ENCODE measurements at regions not wholly inside any gene's neighbourhood (a gene's known extent, or its start where the extent isn't known, plus 50 kb on each side); places are given as distances from the start of the nearest gene placed in this dataset.

DNA sequence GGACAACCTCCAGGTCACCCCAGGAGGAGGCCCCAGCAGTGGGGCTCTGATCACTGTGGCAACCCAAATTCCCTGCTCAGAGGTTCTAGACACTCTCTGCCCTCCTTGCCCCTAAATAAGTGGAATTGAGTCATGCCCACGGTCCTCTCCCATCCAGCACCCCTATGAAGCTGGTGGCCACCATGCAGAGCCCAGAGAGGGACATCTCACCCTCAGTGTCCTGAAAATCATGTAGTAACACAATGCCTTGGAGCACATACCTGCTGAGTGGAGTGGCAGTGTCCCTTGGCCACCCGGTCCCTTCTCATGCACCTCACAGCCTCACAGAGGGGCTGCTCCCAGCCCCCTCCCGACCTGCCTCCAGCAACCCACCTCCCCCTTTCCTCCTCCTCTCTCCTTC, 114.3 kb upstream of the MEF2A start:
- H3K36me3 ChIP-seq (replicated peaks in 1 of 2), result no peaks in the 10 kb centered on the region
- DNase-seq, result peak in 1 of 7 donors; percentile 18
- no peak overlapping the region for H3K4me3 ChIP-seq
- intact Hi-C loops (cut with DNase I), result no loop called here
- TF ChIP-seq POLR2A (IDR thresholded peaks at IDR 0.05), result no peak
- TF ChIP-seq, protein P1, sequence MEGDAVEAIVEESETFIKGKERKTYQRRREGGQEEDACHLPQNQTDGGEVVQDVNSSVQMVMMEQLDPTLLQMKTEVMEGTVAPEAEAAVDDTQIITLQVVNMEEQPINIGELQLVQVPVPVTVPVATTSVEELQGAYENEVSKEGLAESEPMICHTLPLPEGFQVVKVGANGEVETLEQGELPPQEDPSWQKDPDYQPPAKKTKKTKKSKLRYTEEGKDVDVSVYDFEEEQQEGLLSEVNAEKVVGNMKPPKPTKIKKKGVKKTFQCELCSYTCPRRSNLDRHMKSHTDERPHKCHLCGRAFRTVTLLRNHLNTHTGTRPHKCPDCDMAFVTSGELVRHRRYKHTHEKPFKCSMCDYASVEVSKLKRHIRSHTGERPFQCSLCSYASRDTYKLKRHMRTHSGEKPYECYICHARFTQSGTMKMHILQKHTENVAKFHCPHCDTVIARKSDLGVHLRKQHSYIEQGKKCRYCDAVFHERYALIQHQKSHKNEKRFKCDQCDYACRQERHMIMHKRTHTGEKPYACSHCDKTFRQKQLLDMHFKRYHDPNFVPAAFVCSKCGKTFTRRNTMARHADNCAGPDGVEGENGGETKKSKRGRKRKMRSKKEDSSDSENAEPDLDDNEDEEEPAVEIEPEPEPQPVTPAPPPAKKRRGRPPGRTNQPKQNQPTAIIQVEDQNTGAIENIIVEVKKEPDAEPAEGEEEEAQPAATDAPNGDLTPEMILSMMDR (IDR thresholded peaks at IDR 0.05), result no peak
- WGBS, 4 donors, result 66 to 82% (median 78%) methylated on average over 3 of the region's 3 CpGs
- peak overlapping the region in 4 of 5 donors; percentile 2 to 94 (median 70) for H3K27ac ChIP-seq
- peaks cover 6 to 31% of the 10 kb centered on the region in 2 donors for H3K4me1 ChIP-seq (replicated peaks in 1 of 2)
- H3K27me3 ChIP-seq, result peaks cover 9% of the 10 kb centered on the region
- H3K9me3 ChIP-seq (replicated peaks in 1 of 3), result no peaks in the 10 kb centered on the region

DNA sequence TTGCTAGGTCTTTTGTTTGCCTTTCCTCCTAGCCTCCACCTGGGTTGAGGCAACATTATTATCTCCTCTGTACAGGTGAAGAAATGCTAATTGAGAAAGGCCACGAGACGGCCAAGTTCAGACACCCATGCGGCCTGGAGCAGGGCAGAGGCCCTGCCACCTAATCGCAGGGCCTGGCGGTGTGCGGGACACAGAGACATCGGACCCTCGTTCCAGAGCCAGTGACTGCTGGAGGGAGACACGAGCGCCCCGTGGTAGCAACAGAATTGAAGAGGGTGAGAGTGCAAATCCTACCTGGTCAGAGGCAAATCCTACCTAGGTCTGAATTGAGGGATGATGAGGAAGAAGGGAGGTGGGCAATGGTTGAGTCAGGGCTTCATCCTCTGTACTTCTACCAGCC, 113.8 kb upstream of the MEF2A start:
- H3K4me1 ChIP-seq (replicated peaks in 1 of 2), result peaks cover 6 to 31% of the 10 kb centered on the region in 2 donors
- peak in 1 of 7 donors; percentile 12 for DNase-seq
- TF ChIP-seq POLR2A (IDR thresholded peaks at IDR 0.05), result no peak
- TF ChIP-seq, protein P1 (IDR thresholded peaks at IDR 0.05), result no peak
- peaks cover 7% of the 10 kb centered on the region for H3K27me3 ChIP-seq
- no peak overlapping the region for H3K4me3 ChIP-seq
- no peaks in the 10 kb centered on the region for H3K9me3 ChIP-seq (replicated peaks in 1 of 3)
- H3K36me3 ChIP-seq (replicated peaks in 1 of 2), result no peaks in the 10 kb centered on the region
- intact Hi-C loops (cut with DNase I), result no loop called here
- peak overlapping the region in 4 of 5 donors; percentile 54 to 94 (median 75) for H3K27ac ChIP-seq
- WGBS, 4 donors, result 91 to 96% (median 92%) methylated on average over 11 of the region's 11 CpGs

DNA sequence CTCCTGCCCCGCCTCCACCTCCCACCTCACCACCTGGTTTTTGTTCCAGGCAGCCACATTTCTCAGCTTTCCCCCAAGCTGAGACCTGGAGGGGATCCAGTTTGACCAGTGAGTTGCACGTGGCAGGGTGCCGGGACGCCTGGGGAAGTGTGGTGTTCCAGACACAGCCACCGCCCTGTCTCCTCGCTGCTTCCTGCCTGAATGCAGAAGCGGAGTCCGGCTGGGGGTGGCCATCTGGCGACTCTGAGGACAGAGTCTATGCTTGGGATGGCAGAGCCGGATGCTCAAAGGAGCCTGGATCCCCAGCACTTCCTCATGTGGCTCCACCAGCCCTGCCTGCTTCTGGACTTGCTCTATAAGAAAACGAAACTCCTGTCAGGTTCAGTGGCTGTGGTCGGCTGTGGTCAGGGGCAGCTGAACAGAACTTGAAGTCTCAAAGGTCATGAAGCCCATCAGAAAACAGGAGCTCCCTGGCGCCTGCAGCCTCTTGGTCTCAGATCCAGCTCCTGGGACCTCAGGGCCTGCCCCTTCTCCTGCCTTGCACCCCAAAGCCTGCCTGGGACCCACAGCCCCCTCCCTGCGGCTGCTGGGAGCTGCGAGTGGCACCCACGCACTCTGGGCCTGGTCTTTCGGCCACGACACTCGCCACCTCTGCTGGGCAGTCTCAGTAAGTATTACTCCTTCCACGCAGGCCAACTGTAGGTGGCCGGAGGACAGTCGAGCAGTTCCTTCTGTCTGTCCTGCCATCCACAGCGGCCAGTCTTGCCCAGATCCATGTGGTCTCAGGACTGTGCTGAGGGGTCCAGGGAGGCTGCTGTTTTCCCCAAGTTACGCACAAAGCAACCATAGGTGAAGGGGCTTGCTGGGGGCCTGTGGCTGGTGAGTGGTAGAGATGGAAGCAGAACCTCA, 112.8 kb upstream of the MEF2A start:
- intact Hi-C loops (cut with DNase I), result no loop called here
- 61 to 79% (median 69%) methylated on average over 16 to 24 of the region's 24 CpGs for WGBS, 4 donors

DNA sequence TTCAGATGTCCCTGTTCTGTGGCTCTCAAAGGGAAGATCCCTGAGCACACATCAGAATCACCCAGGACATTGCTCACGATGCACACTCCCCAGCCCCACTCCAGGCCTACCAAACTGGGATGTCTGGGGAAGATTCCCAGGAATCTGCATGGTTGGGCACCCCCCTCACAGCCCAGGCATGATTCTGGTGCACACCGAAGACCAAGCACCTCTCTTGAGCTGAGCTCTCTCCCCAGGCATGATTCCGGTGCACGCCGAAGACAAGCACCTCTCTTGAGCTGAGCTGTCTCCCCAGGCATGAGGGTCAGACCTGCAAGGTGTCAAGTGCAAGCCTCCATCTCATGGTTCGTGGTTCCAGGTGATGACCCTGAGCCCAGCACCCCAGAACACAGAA, 112.2 kb upstream of the MEF2A start:
- Histone ChIP-seq H3K4me3 (peak overlapping the region in 1 of 4 donors; percentile 25), H3K9me3 (replicated peaks in 1 of 3) (no peaks in the 10 kb centered on the region), H3K27ac (peak overlapping the region; percentile 46 to 94 (median 83)), H3K27me3 (no peaks in the 10 kb centered on the region), H3K36me3 (replicated peaks in 1 of 2) (no peaks in the 10 kb centered on the region), H3K4me1 (replicated peaks in 1 of 2) (peaks cover 6 to 31% of the 10 kb centered on the region in 2 donors)
- TF ChIP-seq, protein P1 (IDR thresholded peaks at IDR 0.05), result no peak
- peak in 1 of 7 donors; percentile 14 for DNase-seq
- intact Hi-C loops (cut with DNase I), result no loop called here
- WGBS, 4 donors, result 89 to 95% (median 92%) methylated on average over 3 to 6 of the region's 6 CpGs

More for the DNA sequence above, 112.8 kb upstream of the MEF2A start:
- Histone ChIP-seq H3K4me3 (peak overlapping the region in 1 of 4 donors; percentile 25), H3K36me3 (replicated peaks in 1 of 2) (no peaks in the 10 kb centered on the region), H3K9me3 (replicated peaks in 1 of 3) (no peaks in the 10 kb centered on the region), H3K4me1 (replicated peaks in 1 of 2) (peaks cover 6 to 31% of the 10 kb centered on the region in 2 donors), H3K27ac (peak overlapping the region; percentile 46 to 94 (median 83)), H3K27me3 (no peaks in the 10 kb centered on the region)
- peak; percentile 74 to 94 (median 88) for DNase-seq
- TF ChIP-seq, protein P1 (IDR thresholded peaks at IDR 0.05), result no peak
- peak in 1 of 2 donors; percentile 49 for TF ChIP-seq POLR2A (IDR thresholded peaks at IDR 0.05)
